H1 (cell line): ENCODE measurements at regions not wholly inside any gene's neighbourhood (a gene's known extent, or its start where the extent isn't known, plus 50 kb on each side); places are given as distances from the start of the nearest gene placed in this dataset.

Source experiments
- CTCF ChIA-PET: fragments of 300-600 bp; sonication (Branson Sonifier 250); formaldehyde crosslinking; loops from one replicate; lab custom pipeline; 2021; ENCODE audit not compliant: partially characterized antibody; lab: Charles Lee
- POLR2A ChIA-PET: fragments of 300-600 bp; sonication (Branson Sonifier 250); formaldehyde crosslinking; loops from one replicate; lab custom pipeline; 2021; ENCODE audit warnings: inconsistent platforms; ENCODE audit not compliant: partially characterized antibody; lab: Charles Lee
- DNase-seq, 2 experiments: peaks; one replicate each; pipeline versions ENCODE4 v3.0.0 to v3.0.0-alpha.2; 2010 to 2022; ENCODE audit warnings: low spot score in 2 of 2, low read depth in 1 of 2, mixed read lengths in 1 of 2
- FAIRE-seq: peaks from 2 replicates; lab custom pipeline; 2011; peaks lifted over from hg19 to GRCh38; lab: Jason Lieb, UNC
- H2AFZ ChIP-seq: 2 replicates; pipeline ENCODE4 v1.8.1; 2012; ENCODE audit warnings: low read length, inconsistent platforms
- H2AK5ac ChIP-seq: 2 replicates; pipeline ENCODE4 v1.6.1; 2013; ENCODE audit warnings: low read depth, low read length
- H2BK120ac ChIP-seq: replicated peaks from 2 replicates; pipeline ENCODE3; 2013; ENCODE audit warnings: low read depth, low read length, inconsistent platforms
- H2BK12ac ChIP-seq: 2 replicates; pipeline ENCODE4 v1.6.1; 2013; ENCODE audit warnings: low read depth, low read length
- H2BK15ac ChIP-seq: 2 replicates; pipeline ENCODE4 v1.6.1; 2013; ENCODE audit warnings: low read length
- H2BK20ac ChIP-seq: 2 replicates; pipeline ENCODE4 v1.6.1; 2013; ENCODE audit warnings: low read length
- H2BK5ac ChIP-seq: 2 replicates; pipeline ENCODE4 v1.6.1; 2013; ENCODE audit warnings: low read depth, low read length
- H3K14ac ChIP-seq: 2 replicates; pipeline ENCODE4 v1.6.1; 2013; ENCODE audit warnings: inconsistent platforms; ENCODE audit not compliant: insufficient read length
- H3K18ac ChIP-seq: 2 replicates; pipeline ENCODE4 v1.6.1; 2013; ENCODE audit warnings: low read length; ENCODE audit errors: extremely low read depth
- H3K23ac ChIP-seq: 2 replicates; pipeline ENCODE4 v1.6.1; 2013; ENCODE audit warnings: inconsistent platforms; ENCODE audit not compliant: insufficient read length
- H3K23me2 ChIP-seq: 2 replicates; pipeline ENCODE4 v1.6.1; 2013; ENCODE audit warnings: low read depth, low read length
- H3K27ac ChIP-seq: 2 replicates; pipeline ENCODE4 v1.6.1; 2011; ENCODE audit warnings: low read depth, low read length, inconsistent platforms
- H3K27me3 ChIP-seq, 4 experiments: replicated peaks in 1 of 4; 1 replicate in 1 of 4; 2 replicates in 3 of 4; pipeline versions ENCODE4 v1.6.1 to v1.8.1; 2011 to 2013; ENCODE audit warnings: low read length in 3 of 4, mild to moderate bottlenecking in 3 of 4, inconsistent platforms in 2 of 4, mixed read lengths in 2 of 4, moderate library complexity in 1 of 4; ENCODE audit not compliant: control insufficient read depth in 3 of 4, insufficient read depth in 3 of 4; ENCODE audit errors: extremely low read depth in 1 of 4
- H3K36me3 ChIP-seq, 4 experiments: 2 replicates each; pipeline versions ENCODE4 v1.6.1 to v1.8.1; 2011 to 2013; ENCODE audit warnings: mild to moderate bottlenecking in 4 of 4, low read length in 3 of 4, moderate library complexity in 2 of 4, control low read depth in 1 of 4, inconsistent platforms in 1 of 4; ENCODE audit not compliant: insufficient read depth in 4 of 4, control insufficient read depth in 2 of 4
- H3K4ac ChIP-seq: replicated peaks from 2 replicates; pipeline ENCODE3; 2013; ENCODE audit warnings: low read length, low read depth, mixed read lengths, inconsistent platforms; ENCODE audit not compliant: insufficient read length
- H3K4me1 ChIP-seq, 4 experiments: replicated peaks in 1 of 4; 1 replicate in 1 of 4; 2 replicates in 3 of 4; pipeline versions ENCODE4 v1.6.1 to v1.8.1; 2011 to 2013; ENCODE audit warnings: low read length in 3 of 4, inconsistent platforms in 2 of 4, mixed read lengths in 1 of 4; ENCODE audit not compliant: insufficient read depth in 4 of 4, control insufficient read depth in 3 of 4
- H3K4me2 ChIP-seq, 2 experiments: 2 replicates each; pipeline versions ENCODE4 v1.6.1 to v1.8.1; 2011 to 2013; ENCODE audit warnings: low read depth in 2 of 2, low read length in 2 of 2, control low read depth in 1 of 2, inconsistent platforms in 1 of 2, mild to moderate bottlenecking in 1 of 2; ENCODE audit not compliant: insufficient read depth in 1 of 2
- H3K4me3 ChIP-seq, 4 experiments: fragments of 200-600, 300-600 bp in 1 of 4; sonication (generic), shearing (Covaris generic), sonication (Bioruptor Twin) in 1 of 4; 2 replicates each; pipeline versions ENCODE4 v1.5.1 to v1.8.1; 2011 to 2016; ENCODE audit warnings: low read length in 4 of 4, low read depth in 3 of 4, control low read depth in 2 of 4, inconsistent platforms in 2 of 4, mild to moderate bottlenecking in 2 of 4, mixed read lengths in 1 of 4, moderate library complexity in 1 of 4; ENCODE audit not compliant: insufficient read depth in 2 of 4; ENCODE audit errors: extremely low read depth in 1 of 4
- H3K56ac ChIP-seq: replicated peaks from 2 replicates; pipeline ENCODE3; 2013; ENCODE audit warnings: low read depth, mild to moderate bottlenecking, mixed read lengths, low read length, inconsistent platforms; ENCODE audit not compliant: insufficient read length
- H3K79me1 ChIP-seq: 2 replicates; pipeline ENCODE4 v1.6.1; 2013; ENCODE audit warnings: low read depth, low read length, control low read depth
- H3K79me2 ChIP-seq, 2 experiments: 2 replicates each; pipeline versions ENCODE4 v1.6.1 to v1.8.1; 2012 to 2013; ENCODE audit warnings: low read length in 2 of 2, mild to moderate bottlenecking in 2 of 2, inconsistent platforms in 1 of 2; ENCODE audit not compliant: insufficient read depth in 2 of 2, control insufficient read depth in 1 of 2
- H3K9ac ChIP-seq, 4 experiments: replicated peaks in 1 of 4; 1 replicate in 1 of 4; 2 replicates in 3 of 4; pipeline versions ENCODE4 v1.6.1 to v1.8.1; 2011 to 2013; ENCODE audit warnings: low read depth in 3 of 4, low read length in 3 of 4, control low read depth in 2 of 4, mild to moderate bottlenecking in 2 of 4, moderate library complexity in 2 of 4, inconsistent platforms in 1 of 4; ENCODE audit errors: extremely low read depth in 1 of 4
- H3K9me3 ChIP-seq, 2 experiments: 2 replicates each; pipeline versions ENCODE4 v1.6.1 to v1.8.1; 2012 to 2013; ENCODE audit warnings: mild to moderate bottlenecking in 2 of 2, moderate library complexity in 2 of 2, control low read depth in 1 of 2, inconsistent platforms in 1 of 2, low read depth in 1 of 2, low read length in 1 of 2, mixed read lengths in 1 of 2; ENCODE audit not compliant: insufficient read depth in 2 of 2
- H4K20me1 ChIP-seq, 2 experiments: replicated peaks in 1 of 2; 2 replicates each; pipeline versions ENCODE3 to v1.8.1; 2011 to 2013; ENCODE audit warnings: inconsistent platforms in 2 of 2, low read length in 2 of 2, mild to moderate bottlenecking in 1 of 2; ENCODE audit not compliant: insufficient read depth in 2 of 2, control insufficient read depth in 1 of 2
- H4K5ac ChIP-seq: 2 replicates; pipeline ENCODE4 v1.6.1; 2013; ENCODE audit warnings: low read length, low read depth, mixed read lengths, inconsistent platforms; ENCODE audit not compliant: insufficient read length
- H4K8ac ChIP-seq: 2 replicates; pipeline ENCODE4 v1.8.0; 2013; ENCODE audit warnings: mild to moderate bottlenecking, moderate library complexity, low read length, inconsistent platforms; ENCODE audit not compliant: insufficient read depth; ENCODE audit errors: extremely low read depth
- H4K91ac ChIP-seq: replicated peaks from 2 replicates; pipeline ENCODE3; 2013; ENCODE audit warnings: low read length, mixed read lengths, inconsistent platforms; ENCODE audit not compliant: insufficient read length
- ATF2 ChIP-seq: IDR thresholded peaks from 2 replicates; pipeline ENCODE4 v1.6.1; 2012; ENCODE audit warnings: low read length, inconsistent platforms
- CEBPB ChIP-seq: IDR thresholded peaks from 2 replicates; pipeline ENCODE4 v1.6.1; 2012; ENCODE audit warnings: low read depth, low read length
- HDAC6 ChIP-seq: IDR thresholded peaks from one replicate; pipeline ENCODE4 v1.7.1; 2012; ENCODE audit warnings: low read depth, mild to moderate bottlenecking, inconsistent platforms, low read length, moderate library complexity
- POLR2AphosphoS5 ChIP-seq: IDR thresholded peaks from 2 replicates; pipeline ENCODE4 v1.6.1; 2011; ENCODE audit warnings: low read depth, low read length
- RFX5 ChIP-seq: IDR thresholded peaks from 2 replicates; pipeline ENCODE4 v1.6.1; 2011; ENCODE audit warnings: low read depth, low read length, improper control_type of control experiment, borderline replicate concordance
- SIRT6 ChIP-seq: IDR thresholded peaks from one replicate; pipeline ENCODE4 v1.7.1; 2012; ENCODE audit warnings: low read length, inconsistent platforms
- WGBS, 2 experiments: shearing (Covaris generic) in 1 of 2; methylation state at CpG; one replicate each; pipeline versions ENCODE4 v1.1.6 to v1.1.7; 2013 to 2015; ENCODE audit warnings: low lambda C conversion rate in 2 of 2, mixed read lengths in 2 of 2, inconsistent platforms in 1 of 2, low coverage in 1 of 2, missing lambda C conversion rate in 1 of 2; ENCODE audit not compliant: insufficient replicate concordance in 2 of 2, insufficient coverage in 1 of 2, insufficient read length in 1 of 2; ENCODE audit errors: extremely low coverage in 1 of 2, missing lambda C conversion rate in 1 of 2; 5-methylcytosine and 5-hydroxymethylcytosine counted together

GRCh38 chr4:86487738-86488348 is 106.3 kb upstream of the PTPN13 start:
- no peak overlapping the region for H2BK120ac ChIP-seq
- peaks cover 2% of the 10 kb centered on the region; the same call in 1 of the 2 replicates for H3K23me2 ChIP-seq
- 93% methylated on average over 3 of the region's 3 CpGs; no CpG with 5 or more reads in 1 of the 2 experiments for WGBS, 2 experiments
- H3K79me1 ChIP-seq = no peaks in the 10 kb centered on the region
- no peak for DNase-seq
- peaks cover 0 to 8% (median 5%) of the 10 kb centered on the region in 4 experiments; a peak in 3 of 7 replicates for H3K4me1 ChIP-seq
- no peaks in the 10 kb centered on the region for H3K79me2 ChIP-seq
- peaks cover 0 to 5% of the 10 kb centered on the region in 2 experiments; a peak in 1 of 4 replicates for H3K9me3 ChIP-seq
- no peak overlapping the region for H2BK5ac ChIP-seq
- H2AFZ ChIP-seq = no peak overlapping the region
- H3K36me3 ChIP-seq = no peaks in the 10 kb centered on the region; a peak in 1 of 8 replicates
- no peak overlapping the region for H4K5ac ChIP-seq
- ChIA-PET POLR2A (interaction anchor here (0.6 kb wide), 1 partner anchor 25 kb away, joined by 3 read pairs; no protein-coding TSS in a partner anchor), CTCF (interaction anchor here (0.7 to 4.9 kb wide), 3 partner anchors 8 to 26 kb away, joined by 4 to 31 read pairs (median 11); no protein-coding TSS in a partner anchor)
- H3K27me3 ChIP-seq = no peaks in the 10 kb centered on the region
- H2BK15ac ChIP-seq = no peak overlapping the region
- H3K23ac ChIP-seq = no peak overlapping the region
- no peak overlapping the region for H3K14ac ChIP-seq
- TF ChIP-seq SIRT6 (no peak), POLR2AphosphoS5 (no peak), CEBPB (peak; percentile 67; the same call in 1 of the 2 replicates), HDAC6 (no peak), ATF2 (no peak), RFX5 (no peak)
- no peak overlapping the region; the same call in 1 of the 2 replicates for H2BK20ac ChIP-seq
- H3K9ac ChIP-seq = no peak overlapping the region
- H3K4ac ChIP-seq = no peak overlapping the region
- no peak overlapping the region for H4K91ac ChIP-seq
- H4K8ac ChIP-seq = no peak overlapping the region
- no peak overlapping the region for H3K56ac ChIP-seq
- no peak overlapping the region for H3K18ac ChIP-seq
- H3K4me3 ChIP-seq = no peak overlapping the region
- no peak overlapping the region for H3K27ac ChIP-seq
- FAIRE-seq = no peak
- no peaks in the 10 kb centered on the region for H4K20me1 ChIP-seq
- peak overlapping the region; percentile 30; the same call in 1 of the 2 replicates for H2BK12ac ChIP-seq
- no peak overlapping the region; the same call in 1 of the 2 replicates for H2AK5ac ChIP-seq
- no peak overlapping the region for H3K4me2 ChIP-seq
